A673 (cell line): ENCODE measurements at regions not wholly inside any gene's neighbourhood (a gene's known extent, or its start where the extent isn't known, plus 50 kb on each side); places are given as distances from the start of the nearest gene placed in this dataset.

ENCODE experiments used
- EZH2 ChIP-seq: fragments of 200-600 bp; sonication (generic); IDR thresholded peaks from 2 replicates; pipeline ENCODE4 v1.6.1; 2017; ENCODE audit warnings: borderline replicate concordance, low read depth, mild to moderate bottlenecking, mixed read lengths, antibody characterized with exemption, low read length; ENCODE audit not compliant: poor library complexity, severe bottlenecking
- TF ChIP-seq, protein P1 (sequence below): fragments of 300-800, 200-600 bp; sonication (generic); conservative IDR thresholded peaks from 2 replicates; pipeline ENCODE4 v1.5.1; 2017; ENCODE audit warnings: low read depth, mild to moderate bottlenecking, antibody characterized with exemption, low read length, moderate library complexity, mixed read lengths

DNA sequence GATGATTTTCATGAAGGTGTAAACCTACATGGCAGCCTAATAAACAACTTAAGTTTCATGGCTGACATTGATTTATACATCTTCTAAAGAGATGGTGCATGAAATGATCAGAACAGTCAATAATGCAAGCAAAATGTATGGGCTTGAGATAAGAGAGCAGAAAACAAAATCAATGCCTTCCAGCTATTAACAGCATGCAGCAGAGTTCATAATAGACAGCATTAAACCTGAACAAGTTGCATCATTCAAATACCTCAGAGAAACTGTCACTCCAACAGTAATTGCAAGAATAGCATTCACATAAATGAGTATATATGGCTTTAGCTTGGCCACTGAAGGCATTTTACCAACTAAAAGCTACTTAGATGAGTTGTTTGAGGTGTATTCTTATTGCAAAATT lies 319.6 kb upstream of the ARID1B start:
- TF ChIP-seq, protein P1, sequence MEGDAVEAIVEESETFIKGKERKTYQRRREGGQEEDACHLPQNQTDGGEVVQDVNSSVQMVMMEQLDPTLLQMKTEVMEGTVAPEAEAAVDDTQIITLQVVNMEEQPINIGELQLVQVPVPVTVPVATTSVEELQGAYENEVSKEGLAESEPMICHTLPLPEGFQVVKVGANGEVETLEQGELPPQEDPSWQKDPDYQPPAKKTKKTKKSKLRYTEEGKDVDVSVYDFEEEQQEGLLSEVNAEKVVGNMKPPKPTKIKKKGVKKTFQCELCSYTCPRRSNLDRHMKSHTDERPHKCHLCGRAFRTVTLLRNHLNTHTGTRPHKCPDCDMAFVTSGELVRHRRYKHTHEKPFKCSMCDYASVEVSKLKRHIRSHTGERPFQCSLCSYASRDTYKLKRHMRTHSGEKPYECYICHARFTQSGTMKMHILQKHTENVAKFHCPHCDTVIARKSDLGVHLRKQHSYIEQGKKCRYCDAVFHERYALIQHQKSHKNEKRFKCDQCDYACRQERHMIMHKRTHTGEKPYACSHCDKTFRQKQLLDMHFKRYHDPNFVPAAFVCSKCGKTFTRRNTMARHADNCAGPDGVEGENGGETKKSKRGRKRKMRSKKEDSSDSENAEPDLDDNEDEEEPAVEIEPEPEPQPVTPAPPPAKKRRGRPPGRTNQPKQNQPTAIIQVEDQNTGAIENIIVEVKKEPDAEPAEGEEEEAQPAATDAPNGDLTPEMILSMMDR: no peak
- TF ChIP-seq EZH2: no peak
